ENCODE measurements at regions not wholly inside any gene's neighbourhood (a gene's known extent, or its start where the extent isn't known, plus 50 kb on each side); places are given as distances from the start of the nearest gene placed in this dataset.

- TF ChIP-seq JUN (IDR thresholded peaks at IDR 0.05; ENCODE audit: borderline replicate concordance, insufficient read depth, insufficient read length, low read depth) (no peak), MYC (IDR thresholded peaks at IDR 0.05; ENCODE audit: low read depth, low read length) (no peak), POLR2A (IDR thresholded peaks at IDR 0.05; ENCODE audit: low read depth, low read length) (no peak)
- Histone ChIP-seq H3K9ac (replicated peaks; ENCODE audit: extremely low read depth, insufficient read depth, low read length) (no peak overlapping the region), H4K20me1 (replicated peaks; ENCODE audit: control insufficient read depth, extremely low read depth, insufficient read depth, low read length) (no peaks in the 10 kb centered on the region), H3K27me3 (ENCODE audit: control insufficient read depth in 2 of 2, insufficient read depth in 2 of 2, low read length in 2 of 2) (no peaks in the 10 kb centered on the region), H3K79me2 (ENCODE audit: control insufficient read depth, insufficient read depth, low read length) (no peaks in the 10 kb centered on the region), H3K27ac (ENCODE audit: insufficient read depth, low read depth, low read length) (no peak overlapping the region), H3K4me1 (ENCODE audit: control insufficient read depth, extremely low read depth, insufficient read depth, low read length) (no peaks in the 10 kb centered on the region), H2AFZ (ENCODE audit: low read depth, low read length) (no peak overlapping the region), H3K36me3 (ENCODE audit: control insufficient read depth in 2 of 2, extremely low read depth in 1 of 2, insufficient read depth in 2 of 2, low read length in 2 of 2) (no peaks in the 10 kb centered on the region), H3K9me1 (replicated peaks; ENCODE audit: control insufficient read depth, extremely low read depth, insufficient read depth, low read length) (no peaks in the 10 kb centered on the region), H3K4me3 (replicated peaks in 1 of 3; ENCODE audit: insufficient read depth in 1 of 3, low read depth in 1 of 3, low read length in 3 of 3) (no peak overlapping the region), H3K9me3 (replicated peaks; ENCODE audit: control insufficient read depth, insufficient read depth, low read length) (peaks cover 2% of the 10 kb centered on the region), H3K4me2 (ENCODE audit: insufficient read depth, low read length) (no peak overlapping the region)
- POLR2A ChIA-PET: no interaction called here
- dilution Hi-C loops (cut with MboI; ENCODE audit: extremely low pct_ligation_motif_present, low sequenced_read_pairs) (no loop called here), intact Hi-C loops (cut with micrococcal nuclease) (no loop called here)
- CTCF ChIA-PET: no interaction called here
- BruUV-seq (replicated peaks): no TSS peak
- FAIRE-seq (no peak), DNase-seq (ENCODE audit: low read depth, low spot score) (no peak)
Measured at GRCh38 chr2:239895669-239896068, 129.5 kb downstream of the NDUFA10 start.

GRCh38 chr2:239895116-239895515 is 130.0 kb downstream of the NDUFA10 start:
- BruUV-seq (replicated peaks): no TSS peak
- Histone ChIP-seq H3K4me2 (ENCODE audit: insufficient read depth, low read length) (no peak overlapping the region), H3K4me3 (replicated peaks in 1 of 3; ENCODE audit: insufficient read depth in 1 of 3, low read depth in 1 of 3, low read length in 3 of 3) (no peak overlapping the region), H3K9me1 (replicated peaks; ENCODE audit: control insufficient read depth, extremely low read depth, insufficient read depth, low read length) (no peaks in the 10 kb centered on the region), H3K9ac (replicated peaks; ENCODE audit: extremely low read depth, insufficient read depth, low read length) (no peak overlapping the region), H3K36me3 (ENCODE audit: control insufficient read depth in 2 of 2, extremely low read depth in 1 of 2, insufficient read depth in 2 of 2, low read length in 2 of 2) (no peaks in the 10 kb centered on the region), H3K27ac (ENCODE audit: insufficient read depth, low read depth, low read length) (no peak overlapping the region), H2AFZ (ENCODE audit: low read depth, low read length) (no peak overlapping the region), H3K4me1 (ENCODE audit: control insufficient read depth, extremely low read depth, insufficient read depth, low read length) (no peaks in the 10 kb centered on the region), H3K27me3 (ENCODE audit: control insufficient read depth in 2 of 2, insufficient read depth in 2 of 2, low read length in 2 of 2) (no peaks in the 10 kb centered on the region), H3K79me2 (ENCODE audit: control insufficient read depth, insufficient read depth, low read length) (no peaks in the 10 kb centered on the region), H3K9me3 (replicated peaks; ENCODE audit: control insufficient read depth, insufficient read depth, low read length) (peaks cover 2% of the 10 kb centered on the region), H4K20me1 (replicated peaks; ENCODE audit: control insufficient read depth, extremely low read depth, insufficient read depth, low read length) (no peaks in the 10 kb centered on the region)
- no peak for TF ChIP-seq EZH2 (IDR thresholded peaks at IDR 0.05; ENCODE audit: borderline replicate concordance, low read depth, low read length, severe bottlenecking)
- no peak for TF ChIP-seq GATA2 (IDR thresholded peaks at IDR 0.05; ENCODE audit: insufficient read depth, insufficient read length, low read depth, low read length)
- TF ChIP-seq POLR2A (IDR thresholded peaks at IDR 0.05; ENCODE audit: low read depth, low read length): no peak
- no peak for TF ChIP-seq JUN (IDR thresholded peaks at IDR 0.05; ENCODE audit: borderline replicate concordance, insufficient read depth, insufficient read length, low read depth)
- TF ChIP-seq CTCF (IDR thresholded peaks at IDR 0.05; ENCODE audit: extremely low read depth in 1 of 2, insufficient read depth in 1 of 2, low read depth in 1 of 2, low read length in 2 of 2): no peak
- intact Hi-C loops (cut with micrococcal nuclease) (no loop called here), dilution Hi-C loops (cut with MboI; ENCODE audit: extremely low pct_ligation_motif_present, low sequenced_read_pairs) (no loop called here)
- ChIA-PET CTCF (no interaction called here), POLR2A (no interaction called here)
- FAIRE-seq (no peak), DNase-seq (ENCODE audit: low read depth, low spot score) (no peak)
